HEK293T (cell line): ENCODE measurements at regions not wholly inside any gene's neighbourhood (a gene's known extent, or its start where the extent isn't known, plus 50 kb on each side); places are given as distances from the start of the nearest gene placed in this dataset.

ENCODE experiments used
- CTCF ChIA-PET: fragments of 350-600 bp; formaldehyde crosslinking; extraction: SDS; loops from one replicate; lab custom pipeline; 2021; ENCODE audit warnings: antibody characterized with exemption, inconsistent platforms; lab: Yijun Ruan, JAX
- POLR2A ChIA-PET: fragments of 350-600 bp; formaldehyde crosslinking; extraction: SDS; loops from one replicate; lab custom pipeline; 2020; ENCODE audit warnings: antibody characterized with exemption, inconsistent platforms; lab: Yijun Ruan, JAX
- DNase-seq: peaks from one replicate; pipeline ENCODE4 v3.0.0; 2012; ENCODE audit warnings: mixed read lengths; ENCODE audit errors: extremely low spot score
- ARNT ChIP-seq: fragments of 450-650 bp; IDR thresholded peaks from 2 replicates; pipeline ENCODE4 v1.6.1; 2017; ENCODE audit warnings: mild to moderate bottlenecking
- BHLHE40 ChIP-seq: fragments of 450-650 bp; IDR thresholded peaks from 2 replicates; pipeline ENCODE4 v1.6.1; 2016; ENCODE audit warnings: mild to moderate bottlenecking, moderate library complexity, borderline replicate concordance
- CTBP1 ChIP-seq: fragments of 450-650 bp; IDR thresholded peaks from 2 replicates; pipeline ENCODE4 v1.6.1; 2016; ENCODE audit warnings: borderline replicate concordance
- ELF4 ChIP-seq: fragments of 450-650 bp; IDR thresholded peaks from 2 replicates; pipeline ENCODE4 v1.6.1; 2017; ENCODE audit warnings: antibody characterized with exemption
- FOXA1 ChIP-seq: fragments of 450-650 bp; IDR thresholded peaks from 2 replicates; pipeline ENCODE4 v1.6.1; 2016; ENCODE audit warnings: mild to moderate bottlenecking
- FOXK2 ChIP-seq: fragments of 450-650 bp; IDR thresholded peaks from 2 replicates; pipeline ENCODE4 v1.6.1; 2016; ENCODE audit warnings: mild to moderate bottlenecking
- FOXM1 ChIP-seq: fragments of 450-650 bp; IDR thresholded peaks from 2 replicates; pipeline ENCODE4 v1.6.1; 2017; ENCODE audit warnings: mild to moderate bottlenecking, borderline replicate concordance
- HDGF ChIP-seq: fragments of 450-650 bp; IDR thresholded peaks from 2 replicates; pipeline ENCODE4 v1.6.1; 2017; ENCODE audit warnings: antibody characterized with exemption, borderline replicate concordance
- L3MBTL2 ChIP-seq: fragments of 450-650 bp; conservative IDR thresholded peaks from 2 replicates; pipeline ENCODE4 v1.6.1; 2016; ENCODE audit warnings: mild to moderate bottlenecking
- LEF1 ChIP-seq: fragments of 450-650 bp; IDR thresholded peaks from 2 replicates; pipeline ENCODE4 v1.6.1; 2017; ENCODE audit warnings: mild to moderate bottlenecking, borderline replicate concordance
- NFRKB ChIP-seq: fragments of 450-650 bp; IDR thresholded peaks from 2 replicates; pipeline ENCODE4 v1.6.1; 2016; ENCODE audit warnings: mild to moderate bottlenecking, moderate library complexity
- SP1 ChIP-seq: fragments of 450-650 bp; IDR thresholded peaks from 2 replicates; pipeline ENCODE4 v1.6.1; 2017
- SUZ12 ChIP-seq: fragments of 450-650 bp; IDR thresholded peaks from 2 replicates; pipeline ENCODE4 v1.6.1; 2016; ENCODE audit warnings: mild to moderate bottlenecking
- TARDBP ChIP-seq: fragments of 450-650 bp; IDR thresholded peaks from 2 replicates; pipeline ENCODE4 v1.6.1; 2016
- ZNF384 ChIP-seq: fragments of 450-650 bp; IDR thresholded peaks from 2 replicates; pipeline ENCODE4 v1.6.1; 2016
- TF ChIP-seq, protein P1 (sequence below): fragments of 450-650 bp; IDR thresholded peaks from 2 replicates; pipeline ENCODE4 v1.6.1; 2016

DNA sequence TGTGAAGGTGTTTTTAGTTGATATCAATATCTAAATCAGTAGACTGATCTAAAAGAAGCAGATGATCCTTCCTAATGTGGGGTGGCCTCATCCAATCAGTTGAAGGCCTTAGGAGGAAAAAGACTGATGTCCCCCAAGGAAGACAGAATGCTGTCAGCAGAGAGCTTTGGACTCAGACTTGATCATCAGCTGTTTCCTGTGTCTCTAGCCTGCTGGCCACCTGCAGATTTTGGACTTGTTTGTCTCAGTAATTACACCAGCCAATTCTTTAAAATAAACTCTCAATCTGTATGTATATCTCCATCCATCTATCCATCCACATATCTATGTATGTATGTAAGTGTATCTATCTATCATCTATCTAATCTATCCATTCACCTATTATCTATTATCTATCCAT is 301.3 kb downstream of the LPIN1 start:
- CTCF ChIA-PET = no interaction called here
- no peak for TF ChIP-seq SUZ12
- no peak for TF ChIP-seq ZNF384
- TF ChIP-seq, protein P1, sequence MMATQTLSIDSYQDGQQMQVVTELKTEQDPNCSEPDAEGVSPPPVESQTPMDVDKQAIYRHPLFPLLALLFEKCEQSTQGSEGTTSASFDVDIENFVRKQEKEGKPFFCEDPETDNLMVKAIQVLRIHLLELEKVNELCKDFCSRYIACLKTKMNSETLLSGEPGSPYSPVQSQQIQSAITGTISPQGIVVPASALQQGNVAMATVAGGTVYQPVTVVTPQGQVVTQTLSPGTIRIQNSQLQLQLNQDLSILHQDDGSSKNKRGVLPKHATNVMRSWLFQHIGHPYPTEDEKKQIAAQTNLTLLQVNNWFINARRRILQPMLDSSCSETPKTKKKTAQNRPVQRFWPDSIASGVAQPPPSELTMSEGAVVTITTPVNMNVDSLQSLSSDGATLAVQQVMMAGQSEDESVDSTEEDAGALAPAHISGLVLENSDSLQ = no peak
- TF ChIP-seq BHLHE40 = no peak
- TF ChIP-seq ELF4 = no peak
- no peak for TF ChIP-seq NFRKB
- POLR2A ChIA-PET = no interaction called here

GRCh38 chr2:12048550-12048949 is 302.1 kb downstream of the LPIN1 start:
- POLR2A ChIA-PET = no interaction called here
- TF ChIP-seq SUZ12 (no peak), CTBP1 (no peak)
- CTCF ChIA-PET = interaction anchor here (1.0 kb wide), 2 partner anchors 120 to 219 kb away, joined by 3 to 4 read pairs; no protein-coding TSS in a partner anchor
- DNase-seq = peak; percentile 19

More for the DNA sequence above, 301.3 kb downstream of the LPIN1 start:
- no peak for DNase-seq

- ChIA-PET POLR2A (no interaction called here), CTCF (no interaction called here)
- TF ChIP-seq FOXM1 (no peak), FOXA1 (no peak), SUZ12 (no peak), L3MBTL2 (no peak), HDGF (no peak), BHLHE40 (no peak), ZNF384 (no peak), ELF4 (no peak), TARDBP (no peak), SP1 (no peak), LEF1 (no peak), ARNT (no peak), CTBP1 (no peak)
- TF ChIP-seq, protein P1 = no peak
- DNase-seq = peak; percentile 10
Measured at GRCh38 chr2:12050396-12050795, 304.0 kb downstream of the LPIN1 start.

- CTCF ChIA-PET = no interaction called here
- DNase-seq = no peak
- no peak for TF ChIP-seq LEF1
- TF ChIP-seq FOXA1 = no peak
- TF ChIP-seq SP1 = no peak
- TF ChIP-seq, protein P1 = no peak
- no peak for TF ChIP-seq HDGF
- no peak for TF ChIP-seq ELF4
- TF ChIP-seq SUZ12 = no peak
- TF ChIP-seq FOXK2 = no peak
- TF ChIP-seq ARNT = no peak
- TF ChIP-seq FOXM1 = no peak
- TF ChIP-seq L3MBTL2 = no peak
- no peak for TF ChIP-seq NFRKB
- POLR2A ChIA-PET = no interaction called here
Measured at GRCh38 chr2:12051831-12052230, 305.4 kb downstream of the LPIN1 start.

DNA sequence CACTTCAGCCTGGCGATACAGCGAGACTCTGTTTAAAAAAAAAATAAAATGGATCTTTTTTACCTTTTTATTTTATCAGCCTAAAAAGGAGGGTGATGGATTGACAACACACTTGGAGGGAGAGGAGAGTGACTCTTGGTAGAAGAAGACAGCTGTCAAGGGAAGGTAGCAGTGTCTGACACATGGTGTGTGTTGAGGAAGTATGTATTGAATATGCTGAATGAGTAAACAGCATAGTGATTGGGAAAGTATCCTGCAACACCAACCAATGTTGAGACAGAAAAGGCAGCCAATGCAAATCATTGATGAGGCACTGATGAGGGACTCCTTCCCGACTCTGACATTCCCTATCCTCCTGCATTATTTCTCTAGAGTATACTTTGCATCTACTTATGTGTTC is 306.4 kb downstream of the LPIN1 start:
- TF ChIP-seq, protein P1 = no peak
- no peak for TF ChIP-seq TARDBP
- TF ChIP-seq CTBP1 = no peak
- TF ChIP-seq ZNF384 = no peak
- TF ChIP-seq FOXK2 = no peak
- no peak for TF ChIP-seq SP1
- TF ChIP-seq ELF4 = no peak
- TF ChIP-seq FOXM1 = no peak
- ChIA-PET CTCF (no interaction called here), POLR2A (no interaction called here)
- no peak for DNase-seq

DNA sequence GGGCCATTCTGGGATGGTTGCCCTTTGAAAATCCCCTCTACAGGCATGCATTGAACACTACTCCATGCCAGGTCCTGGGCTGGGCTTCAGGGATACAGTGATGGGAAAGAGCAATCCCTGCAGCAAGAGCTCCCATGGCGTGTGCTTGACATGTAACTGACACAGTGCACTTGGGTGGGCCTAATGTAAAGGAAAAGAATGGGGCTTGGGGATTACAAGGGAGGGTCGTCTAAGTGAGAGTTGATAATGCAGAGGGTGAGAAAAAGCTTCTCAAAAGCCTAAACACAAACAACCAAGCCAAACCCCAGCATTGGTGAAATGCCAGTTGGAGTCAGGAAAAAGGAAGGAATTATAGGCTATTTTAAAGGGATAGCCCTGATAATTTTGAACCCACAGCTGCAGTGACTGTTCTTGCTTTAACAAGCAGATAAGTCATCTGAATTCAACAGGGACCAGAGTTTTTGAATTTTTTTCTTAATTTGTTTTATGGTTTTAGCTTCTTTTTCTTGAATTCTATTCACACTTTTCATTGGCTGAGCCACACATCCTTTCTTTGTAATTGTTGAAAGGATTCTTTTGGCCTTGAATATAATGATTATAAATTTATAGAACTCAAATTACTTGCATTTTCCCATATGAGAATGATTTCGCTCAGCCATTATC is 308.7 kb downstream of the LPIN1 start:
- CTCF ChIA-PET = no interaction called here
- POLR2A ChIA-PET = interaction anchor here (1.0 kb wide), 1 partner anchor 13 kb away, joined by 5 read pairs; no protein-coding TSS in a partner anchor
- DNase-seq = no peak
- TF ChIP-seq, protein P1 = no peak
- TF ChIP-seq LEF1 (no peak), FOXK2 (no peak), ZNF384 (no peak), SP1 (no peak), ELF4 (no peak), BHLHE40 (no peak), TARDBP (no peak), ARNT (no peak), CTBP1 (no peak)
